ENCODE measurements at regions not wholly inside any gene's neighbourhood (a gene's known extent, or its start where the extent isn't known, plus 50 kb on each side); places are given as distances from the start of the nearest gene placed in this dataset.

DNA sequence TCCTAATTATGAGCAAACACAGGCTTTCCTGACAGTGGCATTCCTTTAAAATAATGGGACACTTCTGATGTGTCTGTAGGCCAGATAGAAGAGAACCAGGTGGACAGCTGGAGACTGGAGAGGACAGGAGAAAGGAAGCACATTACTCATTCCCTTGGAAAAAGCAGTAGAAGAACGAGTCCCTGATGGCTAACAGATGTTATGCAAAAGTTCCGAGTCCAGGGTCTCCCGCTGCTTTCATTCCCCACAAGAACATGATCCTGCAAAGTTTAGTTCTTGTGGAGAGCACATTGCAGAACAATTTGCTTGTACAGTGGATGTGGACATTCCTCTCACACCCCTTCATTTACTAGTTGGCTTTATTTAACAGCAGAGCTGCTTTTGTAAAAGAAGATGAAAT lies 137.6 kb downstream of the GPAM start:
- no peaks in the 10 kb centered on the region for H3K27me3 ChIP-seq
- intact Hi-C loops (cut with DNase I; ENCODE audit: low total_unique reads): no loop called here
- no peak for DNase-seq

GRCh38 chr10:112047674-112048073 lies 135.9 kb downstream of the GPAM start:
- intact Hi-C loops (cut with DNase I; ENCODE audit: low total_unique reads): no loop called here
- Histone ChIP-seq H3K27ac (no peak overlapping the region), H3K4me1 (no peaks in the 10 kb centered on the region), H3K36me3 (no peaks in the 10 kb centered on the region), H3K9me3 (no peaks in the 10 kb centered on the region), H3K27me3 (no peaks in the 10 kb centered on the region), H3K4me3 (no peak overlapping the region)
- no peak for DNase-seq
- no peak for TF ChIP-seq CTCF (IDR thresholded peaks at IDR 0.05)
- no peak for TF ChIP-seq POLR2A (IDR thresholded peaks at IDR 0.05)

More for the DNA sequence above, 137.6 kb downstream of the GPAM start:
- no peak overlapping the region for H3K4me3 ChIP-seq
- TF ChIP-seq POLR2A (IDR thresholded peaks at IDR 0.05) (no peak), CTCF (IDR thresholded peaks at IDR 0.05) (no peak)
- no peak overlapping the region for H3K27ac ChIP-seq
- H3K36me3 ChIP-seq: no peaks in the 10 kb centered on the region
- H3K9me3 ChIP-seq: no peaks in the 10 kb centered on the region
- H3K4me1 ChIP-seq: no peaks in the 10 kb centered on the region

DNA sequence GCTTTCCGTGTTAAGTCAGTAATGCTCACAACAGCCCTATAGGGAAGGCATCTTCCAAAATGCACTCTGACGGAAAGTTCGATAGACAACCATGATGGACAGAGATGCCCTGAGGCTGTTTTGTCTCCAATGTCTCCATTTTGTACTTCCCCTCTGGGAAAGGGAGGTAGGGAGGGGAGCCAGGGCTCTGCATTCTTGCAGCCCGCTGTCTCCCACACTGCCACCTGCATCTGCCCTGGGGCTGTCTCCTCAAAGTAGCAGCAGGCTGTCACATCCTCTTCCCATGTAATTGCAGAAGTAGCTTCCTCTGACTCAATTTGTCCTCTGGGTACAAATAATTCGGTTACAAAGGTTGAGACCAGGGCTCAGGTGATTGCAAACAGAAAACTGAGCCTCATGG lies 131.4 kb downstream of the GPAM start:
- intact Hi-C loops (cut with DNase I; ENCODE audit: low total_unique reads): no loop called here

GRCh38 chr10:112053895-112054294 lies 129.7 kb downstream of the GPAM start:
- H3K9me3 ChIP-seq: no peaks in the 10 kb centered on the region
- no peaks in the 10 kb centered on the region for H3K4me1 ChIP-seq
- intact Hi-C loops (cut with DNase I; ENCODE audit: low total_unique reads): no loop called here
- TF ChIP-seq POLR2A (IDR thresholded peaks at IDR 0.05): no peak
- no peak for TF ChIP-seq CTCF (IDR thresholded peaks at IDR 0.05)
- no peak overlapping the region for H3K4me3 ChIP-seq
- DNase-seq: no peak
- H3K27ac ChIP-seq: no peak overlapping the region
- H3K36me3 ChIP-seq: no peaks in the 10 kb centered on the region
- H3K27me3 ChIP-seq: no peaks in the 10 kb centered on the region

More for the DNA sequence above, 131.4 kb downstream of the GPAM start:
- no peak for DNase-seq
- Histone ChIP-seq H3K27ac (no peak overlapping the region), H3K4me3 (no peak overlapping the region), H3K36me3 (no peaks in the 10 kb centered on the region), H3K9me3 (no peaks in the 10 kb centered on the region), H3K4me1 (no peaks in the 10 kb centered on the region), H3K27me3 (no peaks in the 10 kb centered on the region)
- TF ChIP-seq CTCF (IDR thresholded peaks at IDR 0.05) (no peak), POLR2A (IDR thresholded peaks at IDR 0.05) (no peak)

GRCh38 chr10:112054516-112054915 lies 129.0 kb downstream of the GPAM start:
- TF ChIP-seq CTCF (IDR thresholded peaks at IDR 0.05): no peak
- TF ChIP-seq POLR2A (IDR thresholded peaks at IDR 0.05): no peak
- Histone ChIP-seq H3K36me3 (no peaks in the 10 kb centered on the region), H3K27ac (no peak overlapping the region), H3K4me1 (no peaks in the 10 kb centered on the region), H3K4me3 (no peak overlapping the region), H3K27me3 (no peaks in the 10 kb centered on the region), H3K9me3 (no peaks in the 10 kb centered on the region)
- intact Hi-C loops (cut with DNase I; ENCODE audit: low total_unique reads): no loop called here
- no peak for DNase-seq
